ENCODE measurements at regions not wholly inside any gene's neighbourhood (a gene's known extent, or its start where the extent isn't known, plus 50 kb on each side); places are given as distances from the start of the nearest gene placed in this dataset.

DNA sequence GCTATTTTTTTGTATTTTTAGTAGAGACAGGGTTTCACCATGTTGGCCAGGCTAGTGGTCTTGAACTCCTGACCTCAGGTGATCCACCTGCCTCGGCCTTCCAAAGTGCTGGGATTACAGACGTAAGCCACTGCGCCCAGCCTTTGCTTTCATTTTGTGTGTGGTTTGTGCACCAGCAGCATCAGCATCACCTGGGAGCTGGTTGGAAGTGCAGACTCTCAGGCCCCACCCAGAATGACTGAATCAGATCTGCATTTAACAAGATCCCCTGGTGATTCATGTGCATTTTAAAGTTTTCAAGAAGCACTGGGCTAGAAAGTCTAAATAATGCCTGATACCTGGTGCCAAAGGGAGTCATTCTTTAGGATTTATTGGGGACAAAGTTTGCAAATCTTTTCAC, 73.4 kb upstream of the BNIP2 start:
- TF ChIP-seq SIN3A (IDR thresholded peaks at IDR 0.05; ENCODE audit: borderline replicate concordance, insufficient read depth, low read length) (no peak), TAF1 (IDR thresholded peaks at IDR 0.05; ENCODE audit: borderline replicate concordance, insufficient read depth, low read length) (no peak), POLR2AphosphoS5 (IDR thresholded peaks at IDR 0.05; ENCODE audit: low read depth, low read length) (no peak), FOXP2 (optimal IDR thresholded peaks at IDR 0.05; ENCODE audit: borderline replicate concordance, extremely low read depth, extremely low read length, insufficient read depth) (no peak)
- TF ChIP-seq, protein P1, sequence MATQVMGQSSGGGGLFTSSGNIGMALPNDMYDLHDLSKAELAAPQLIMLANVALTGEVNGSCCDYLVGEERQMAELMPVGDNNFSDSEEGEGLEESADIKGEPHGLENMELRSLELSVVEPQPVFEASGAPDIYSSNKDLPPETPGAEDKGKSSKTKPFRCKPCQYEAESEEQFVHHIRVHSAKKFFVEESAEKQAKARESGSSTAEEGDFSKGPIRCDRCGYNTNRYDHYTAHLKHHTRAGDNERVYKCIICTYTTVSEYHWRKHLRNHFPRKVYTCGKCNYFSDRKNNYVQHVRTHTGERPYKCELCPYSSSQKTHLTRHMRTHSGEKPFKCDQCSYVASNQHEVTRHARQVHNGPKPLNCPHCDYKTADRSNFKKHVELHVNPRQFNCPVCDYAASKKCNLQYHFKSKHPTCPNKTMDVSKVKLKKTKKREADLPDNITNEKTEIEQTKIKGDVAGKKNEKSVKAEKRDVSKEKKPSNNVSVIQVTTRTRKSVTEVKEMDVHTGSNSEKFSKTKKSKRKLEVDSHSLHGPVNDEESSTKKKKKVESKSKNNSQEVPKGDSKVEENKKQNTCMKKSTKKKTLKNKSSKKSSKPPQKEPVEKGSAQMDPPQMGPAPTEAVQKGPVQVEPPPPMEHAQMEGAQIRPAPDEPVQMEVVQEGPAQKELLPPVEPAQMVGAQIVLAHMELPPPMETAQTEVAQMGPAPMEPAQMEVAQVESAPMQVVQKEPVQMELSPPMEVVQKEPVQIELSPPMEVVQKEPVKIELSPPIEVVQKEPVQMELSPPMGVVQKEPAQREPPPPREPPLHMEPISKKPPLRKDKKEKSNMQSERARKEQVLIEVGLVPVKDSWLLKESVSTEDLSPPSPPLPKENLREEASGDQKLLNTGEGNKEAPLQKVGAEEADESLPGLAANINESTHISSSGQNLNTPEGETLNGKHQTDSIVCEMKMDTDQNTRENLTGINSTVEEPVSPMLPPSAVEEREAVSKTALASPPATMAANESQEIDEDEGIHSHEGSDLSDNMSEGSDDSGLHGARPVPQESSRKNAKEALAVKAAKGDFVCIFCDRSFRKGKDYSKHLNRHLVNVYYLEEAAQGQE (IDR thresholded peaks at IDR 0.05; ENCODE audit: insufficient read depth in 1 of 2, low read depth in 2 of 2, low read length in 2 of 2), result no peak

- no peak for TF ChIP-seq FOXP2 (optimal IDR thresholded peaks at IDR 0.05; ENCODE audit: borderline replicate concordance, extremely low read depth, extremely low read length, insufficient read depth)
- TF ChIP-seq, protein P1 (IDR thresholded peaks at IDR 0.05; ENCODE audit: insufficient read depth in 1 of 2, low read depth in 2 of 2, low read length in 2 of 2), result no peak
- TF ChIP-seq SIN3A (IDR thresholded peaks at IDR 0.05; ENCODE audit: borderline replicate concordance, insufficient read depth, low read length), result no peak
- no peak for TF ChIP-seq TAF1 (IDR thresholded peaks at IDR 0.05; ENCODE audit: borderline replicate concordance, insufficient read depth, low read length)
- no peak for TF ChIP-seq POLR2AphosphoS5 (IDR thresholded peaks at IDR 0.05; ENCODE audit: low read depth, low read length)
Observed at GRCh38 chr15:59751552-59752413, 62.7 kb upstream of the BNIP2 start.

- TF ChIP-seq, protein P1 (IDR thresholded peaks at IDR 0.05; ENCODE audit: insufficient read depth in 1 of 2, low read depth in 2 of 2, low read length in 2 of 2), result no peak
- TF ChIP-seq SIN3A (IDR thresholded peaks at IDR 0.05; ENCODE audit: borderline replicate concordance, insufficient read depth, low read length) (no peak), POLR2AphosphoS5 (IDR thresholded peaks at IDR 0.05; ENCODE audit: low read depth, low read length) (no peak), FOXP2 (optimal IDR thresholded peaks at IDR 0.05; ENCODE audit: borderline replicate concordance, extremely low read depth, extremely low read length, insufficient read depth) (no peak), TAF1 (IDR thresholded peaks at IDR 0.05; ENCODE audit: borderline replicate concordance, insufficient read depth, low read length) (no peak)
Observed at GRCh38 chr15:59746777-59747176, 57.7 kb upstream of the BNIP2 start.

DNA sequence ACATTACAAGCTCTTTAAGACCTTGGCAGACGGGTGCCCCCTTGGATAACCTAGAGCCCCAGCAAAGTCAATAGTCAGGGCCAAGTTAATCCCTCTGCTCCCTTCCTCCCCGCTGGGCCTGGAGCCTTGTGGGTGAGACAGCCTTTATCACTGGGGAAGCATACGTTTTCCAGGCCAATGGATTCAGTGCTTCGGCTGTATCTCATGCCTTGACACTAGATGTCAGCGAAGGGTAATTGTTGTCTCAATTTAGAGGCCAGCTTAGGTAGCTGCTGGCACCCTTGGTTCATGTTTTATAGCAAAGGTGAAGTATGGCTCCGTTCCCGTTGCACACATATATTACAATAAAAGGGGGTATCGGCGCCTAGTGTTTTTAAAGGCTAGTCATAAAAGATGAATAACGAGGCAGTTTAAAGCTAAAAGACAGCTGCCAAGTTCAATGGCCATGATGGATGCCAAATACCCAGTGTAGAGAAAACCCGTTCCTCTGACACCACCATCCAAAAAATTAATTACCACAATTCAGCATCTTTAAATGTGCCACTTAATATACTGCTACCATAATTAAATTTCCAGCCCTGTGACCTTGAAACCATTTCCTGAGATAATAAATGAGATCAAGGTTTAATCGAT, 52.3 kb upstream of the BNIP2 start:
- TF ChIP-seq, protein P1 (IDR thresholded peaks at IDR 0.05; ENCODE audit: insufficient read depth in 1 of 2, low read depth in 2 of 2, low read length in 2 of 2), result no peak
- TF ChIP-seq FOXP2 (optimal IDR thresholded peaks at IDR 0.05; ENCODE audit: borderline replicate concordance, extremely low read depth, extremely low read length, insufficient read depth), result no peak
- no peak for TF ChIP-seq POLR2AphosphoS5 (IDR thresholded peaks at IDR 0.05; ENCODE audit: low read depth, low read length)
- TF ChIP-seq TAF1 (IDR thresholded peaks at IDR 0.05; ENCODE audit: borderline replicate concordance, insufficient read depth, low read length), result no peak
- TF ChIP-seq SIN3A (IDR thresholded peaks at IDR 0.05; ENCODE audit: borderline replicate concordance, insufficient read depth, low read length), result no peak
